ENCODE measurements at regions not wholly inside any gene's neighbourhood (a gene's known extent, or its start where the extent isn't known, plus 50 kb on each side); places are given as distances from the start of the nearest gene placed in this dataset.

DNA sequence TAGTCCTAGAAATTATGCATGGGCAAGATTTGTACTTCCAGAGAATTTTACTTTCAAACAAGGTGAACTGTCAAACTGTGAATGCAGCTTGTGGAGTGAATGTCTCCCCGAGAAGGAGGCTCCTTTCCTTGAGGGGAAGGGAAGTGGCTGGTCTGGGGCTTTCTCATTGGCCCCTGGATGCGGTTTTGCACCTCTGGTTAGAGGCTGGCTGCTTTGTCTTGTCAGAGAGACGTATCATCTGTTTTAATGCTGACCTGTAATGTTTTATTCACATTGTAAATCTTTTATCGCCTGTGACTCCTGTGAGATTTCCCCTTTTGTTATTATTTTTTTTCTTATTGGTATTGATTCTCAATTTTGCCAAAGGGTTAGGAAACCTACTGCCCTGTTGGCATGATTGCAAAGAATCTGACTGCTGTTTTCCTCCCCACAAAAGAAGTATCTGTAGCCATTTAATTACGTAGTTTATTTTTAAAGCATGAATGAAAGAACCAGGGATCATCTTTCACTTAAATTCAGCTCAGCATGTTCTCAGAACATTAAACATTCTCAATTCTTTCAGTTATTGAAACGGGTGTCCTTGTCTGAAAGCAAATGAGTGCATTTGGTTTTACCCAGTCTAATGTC lies 238.3 kb upstream of the NFE2L3 start:
- H3K4me1 ChIP-seq = no peaks in the 10 kb centered on the region
- WGBS, 2 donors = 68 to 76% methylated on average over 6 of the region's 6 CpGs

DNA sequence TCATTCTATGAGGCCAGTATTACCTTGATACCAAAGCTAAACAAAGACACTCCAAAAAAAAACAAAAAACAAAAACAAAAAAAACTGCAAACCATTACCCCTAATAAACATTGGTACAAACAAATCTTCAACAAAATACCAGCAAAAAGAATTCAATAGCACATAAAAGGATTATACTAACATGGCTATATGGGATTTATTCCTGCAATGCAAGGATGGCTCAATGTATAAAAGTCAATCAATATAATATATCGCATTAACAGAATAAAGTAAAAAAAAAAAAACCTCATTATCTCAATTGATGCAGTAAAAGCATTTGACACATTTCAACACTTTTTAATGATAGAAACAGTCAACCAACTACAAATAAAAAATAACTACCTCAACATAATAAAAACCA lies 233.3 kb upstream of the NFE2L3 start:
- H3K27ac ChIP-seq = no peak overlapping the region
- H3K36me3 ChIP-seq = no peaks in the 10 kb centered on the region
- no peaks in the 10 kb centered on the region for H3K4me1 ChIP-seq
- 96 to 100% methylated on average over 1 of the region's 1 CpG for WGBS, 2 donors
- H3K4me3 ChIP-seq (replicated peaks in 1 of 3) = no peak overlapping the region
- intact Hi-C loops (cut with DNase I) = no loop called here
- TF ChIP-seq POLR2A (IDR thresholded peaks at IDR 0.05) = no peak
- TF ChIP-seq, protein P1, sequence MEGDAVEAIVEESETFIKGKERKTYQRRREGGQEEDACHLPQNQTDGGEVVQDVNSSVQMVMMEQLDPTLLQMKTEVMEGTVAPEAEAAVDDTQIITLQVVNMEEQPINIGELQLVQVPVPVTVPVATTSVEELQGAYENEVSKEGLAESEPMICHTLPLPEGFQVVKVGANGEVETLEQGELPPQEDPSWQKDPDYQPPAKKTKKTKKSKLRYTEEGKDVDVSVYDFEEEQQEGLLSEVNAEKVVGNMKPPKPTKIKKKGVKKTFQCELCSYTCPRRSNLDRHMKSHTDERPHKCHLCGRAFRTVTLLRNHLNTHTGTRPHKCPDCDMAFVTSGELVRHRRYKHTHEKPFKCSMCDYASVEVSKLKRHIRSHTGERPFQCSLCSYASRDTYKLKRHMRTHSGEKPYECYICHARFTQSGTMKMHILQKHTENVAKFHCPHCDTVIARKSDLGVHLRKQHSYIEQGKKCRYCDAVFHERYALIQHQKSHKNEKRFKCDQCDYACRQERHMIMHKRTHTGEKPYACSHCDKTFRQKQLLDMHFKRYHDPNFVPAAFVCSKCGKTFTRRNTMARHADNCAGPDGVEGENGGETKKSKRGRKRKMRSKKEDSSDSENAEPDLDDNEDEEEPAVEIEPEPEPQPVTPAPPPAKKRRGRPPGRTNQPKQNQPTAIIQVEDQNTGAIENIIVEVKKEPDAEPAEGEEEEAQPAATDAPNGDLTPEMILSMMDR (IDR thresholded peaks at IDR 0.05) = no peak
- no peaks in the 10 kb centered on the region for H3K27me3 ChIP-seq
- no peak for DNase-seq
- no peaks in the 10 kb centered on the region for H3K9me3 ChIP-seq

More for the DNA sequence above, 238.3 kb upstream of the NFE2L3 start:
- Histone ChIP-seq H3K9me3 (no peaks in the 10 kb centered on the region), H3K36me3 (no peaks in the 10 kb centered on the region), H3K27me3 (no peaks in the 10 kb centered on the region), H3K27ac (no peak overlapping the region), H3K4me3 (replicated peaks in 1 of 3) (no peak overlapping the region)
- intact Hi-C loops (cut with DNase I) = no loop called here
- TF ChIP-seq POLR2A (IDR thresholded peaks at IDR 0.05) = no peak
- TF ChIP-seq, protein P1 (IDR thresholded peaks at IDR 0.05) = no peak
- no peak for DNase-seq

- DNase-seq = no peak
- H3K27me3 ChIP-seq = no peaks in the 10 kb centered on the region
- no peaks in the 10 kb centered on the region for H3K36me3 ChIP-seq
- WGBS, 2 donors = 78 to 85% methylated on average over 3 of the region's 3 CpGs
- intact Hi-C loops (cut with DNase I) = no loop called here
- H3K27ac ChIP-seq = no peak overlapping the region
- H3K9me3 ChIP-seq = no peaks in the 10 kb centered on the region
- H3K4me3 ChIP-seq (replicated peaks in 1 of 3) = no peak overlapping the region
- TF ChIP-seq POLR2A (IDR thresholded peaks at IDR 0.05) = no peak
- TF ChIP-seq, protein P1 (IDR thresholded peaks at IDR 0.05) = no peak
- H3K4me1 ChIP-seq = no peaks in the 10 kb centered on the region
Measured at GRCh38 chr7:25922296-25922695, 229.7 kb upstream of the NFE2L3 start.

- Histone ChIP-seq H3K4me3 (replicated peaks in 1 of 3) (no peak overlapping the region), H3K36me3 (no peaks in the 10 kb centered on the region), H3K27me3 (no peaks in the 10 kb centered on the region), H3K27ac (no peak overlapping the region), H3K4me1 (no peaks in the 10 kb centered on the region), H3K9me3 (no peaks in the 10 kb centered on the region)
- WGBS, 2 donors = 42 to 65% methylated on average over 1 of the region's 1 CpG
- TF ChIP-seq, protein P1 (IDR thresholded peaks at IDR 0.05) = no peak
- no peak for TF ChIP-seq POLR2A (IDR thresholded peaks at IDR 0.05)
- DNase-seq = no peak
- intact Hi-C loops (cut with DNase I) = no loop called here
Measured at GRCh38 chr7:25923741-25924460, 228.1 kb upstream of the NFE2L3 start.

DNA sequence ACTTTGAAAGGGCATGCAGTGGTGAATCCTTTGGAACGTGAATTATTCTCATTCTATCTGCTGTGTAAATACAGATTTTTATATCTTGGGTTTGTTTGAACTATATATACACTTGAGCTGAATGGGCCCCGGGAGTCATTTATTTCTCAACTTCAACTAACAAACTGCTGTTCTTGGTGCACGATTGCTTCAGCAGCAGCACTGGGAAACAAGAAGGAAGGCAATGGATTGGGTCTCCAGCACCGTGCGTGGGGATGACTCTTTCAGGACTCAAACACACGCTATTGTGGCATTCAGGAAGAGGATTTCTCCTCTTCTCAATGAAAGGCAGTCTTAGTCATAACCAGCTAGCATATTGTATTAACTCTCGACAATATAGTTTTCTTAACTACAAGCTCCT lies 226.0 kb upstream of the NFE2L3 start:
- no peaks in the 10 kb centered on the region for H3K4me1 ChIP-seq
- intact Hi-C loops (cut with DNase I) = no loop called here
- TF ChIP-seq POLR2A (IDR thresholded peaks at IDR 0.05) = no peak
- TF ChIP-seq, protein P1 (IDR thresholded peaks at IDR 0.05) = no peak
- H3K27me3 ChIP-seq = no peaks in the 10 kb centered on the region
- no peak overlapping the region for H3K27ac ChIP-seq
- no peak for DNase-seq
- 71 to 76% methylated on average over 7 of the region's 7 CpGs for WGBS, 2 donors
- H3K9me3 ChIP-seq = no peaks in the 10 kb centered on the region
- no peak overlapping the region for H3K4me3 ChIP-seq (replicated peaks in 1 of 3)
- H3K36me3 ChIP-seq = no peaks in the 10 kb centered on the region
